Gastrocnemius medialis (tissue), 4 donors: ENCODE measurements at regions not wholly inside any gene's neighbourhood (a gene's known extent, or its start where the extent isn't known, plus 50 kb on each side); places are given as distances from the start of the nearest gene placed in this dataset.

Experiments used
- CTCF ChIP-seq, 5 experiments: fragments of 450-650 bp in 3 of 5; fragments of 200-600 bp in 2 of 5; sonication (generic) in 2 of 5; IDR thresholded peaks in 4 of 5; conservative IDR thresholded peaks in 1 of 5; 1 replicate in 4 of 5; 2 replicates in 1 of 5; pipeline ENCODE4 v1.5.1; 2016 to 2019; ENCODE audit warnings: antibody characterized with exemption in 5 of 5, mild to moderate bottlenecking in 3 of 5, moderate library complexity in 3 of 5
- POLR2A ChIP-seq, 2 donors: fragments of 450-650 bp; IDR thresholded peaks; one replicate each; pipeline ENCODE4 v1.6.1; 2017; ENCODE audit warnings: antibody characterized with exemption in 2 of 2, mild to moderate bottlenecking in 2 of 2, moderate library complexity in 2 of 2

DNA sequence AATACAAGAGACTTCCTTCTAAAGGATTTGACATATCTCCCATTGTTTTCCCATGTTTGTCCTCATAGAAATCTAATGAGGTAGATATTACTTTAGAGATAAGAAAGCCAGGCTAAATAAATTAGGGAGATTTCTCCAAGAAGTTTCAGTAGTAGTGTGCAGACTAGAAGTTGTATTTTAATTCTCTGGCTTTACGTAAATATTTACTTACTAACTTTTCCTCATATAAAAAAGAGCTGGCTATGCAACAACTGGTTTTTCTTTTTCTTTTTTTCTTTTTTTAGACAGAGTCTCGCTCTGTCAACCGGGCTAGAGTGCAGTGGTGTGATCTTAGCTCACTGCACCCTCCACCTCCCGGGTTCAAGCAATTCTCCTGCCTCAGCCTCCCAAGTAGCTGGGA, 60.6 kb upstream of the ACYP2 start:
- no peak for TF ChIP-seq CTCF (IDR thresholded peaks at IDR 0.05 in 4 of 5, conservative IDR thresholded peaks at IDR 0.05 in 1 of 5)
- no peak for TF ChIP-seq POLR2A (IDR thresholded peaks at IDR 0.05)
